K562 (cell line): ENCODE measurements at regions not wholly inside any gene's neighbourhood (a gene's known extent, or its start where the extent isn't known, plus 50 kb on each side); places are given as distances from the start of the nearest gene placed in this dataset.

Source experiments
- ATF1 ChIP-seq, 2 experiments: fragments of 450-650 bp in 1 of 2; IDR thresholded peaks; 2 replicates each; pipeline ENCODE4 v1.6.1; 2016; ENCODE audit warnings: missing compliant biosample characterization in 1 of 2, missing genetic modification characterization in 1 of 2
- HEY1 ChIP-seq: fragments of 250-450 bp; sonication (Bioruptor Pico); IDR thresholded peaks from 2 replicates; pipeline ENCODE4 v1.5.0; 2020; ENCODE audit warnings: mild to moderate bottlenecking, moderate library complexity, borderline replicate concordance
- HNRNPLL ChIP-seq: fragments of 200-400 bp; formaldehyde crosslinking; IDR thresholded peaks from 2 replicates; pipeline ENCODE4 v1.6.1; 2017; ENCODE audit warnings: low read length, low read depth, mild to moderate bottlenecking; ENCODE audit not compliant: poor library complexity, severe bottlenecking
- NBN ChIP-seq: fragments of 450-650 bp; IDR thresholded peaks from 2 replicates; pipeline ENCODE4 v1.6.1; 2016; ENCODE audit warnings: low read depth, mild to moderate bottlenecking
- NR2F6 ChIP-seq: fragments of 450-650 bp; formaldehyde crosslinking; IDR thresholded peaks from 2 replicates; pipeline ENCODE4 v1.4.0; 2020; ENCODE audit warnings: mild to moderate bottlenecking
- NR4A1 ChIP-seq, 2 experiments: fragments of 250-450 bp in 1 of 2; fragments of 450-650 bp in 1 of 2; sonication (Bioruptor Pico) in 1 of 2; IDR thresholded peaks; 2 replicates each; pipeline versions ENCODE4 v1.4.0 to v1.6.1; 2016 to 2020; ENCODE audit warnings: mild to moderate bottlenecking in 2 of 2, missing compliant biosample characterization in 1 of 2, missing genetic modification characterization in 1 of 2, moderate library complexity in 1 of 2
- POLR2AphosphoS2 ChIP-seq: IDR thresholded peaks from 2 replicates; pipeline ENCODE4 v1.6.1; 2012; ENCODE audit warnings: low read length, improper control_type of control experiment
- ZFX ChIP-seq: sonication (generic); formaldehyde crosslinking; IDR thresholded peaks from 2 replicates; pipeline ENCODE4 v1.8.0; 2022; ENCODE audit warnings: mild to moderate bottlenecking, missing genetic modification reagents, moderate library complexity
- ZNF699 ChIP-seq: fragments of 250-450 bp; sonication (Bioruptor Pico); IDR thresholded peaks from 2 replicates; pipeline ENCODE4 v1.8.0; 2021; ENCODE audit warnings: mild to moderate bottlenecking, moderate library complexity; ENCODE audit not compliant: insufficient replicate concordance
- TF ChIP-seq, protein P1 (sequence below): sonication (generic); formaldehyde crosslinking; IDR thresholded peaks from 2 replicates; pipeline ENCODE4 v1.8.0; 2022; ENCODE audit warnings: mild to moderate bottlenecking, missing genetic modification reagents, borderline replicate concordance
- TF ChIP-seq, protein P2 (sequence below): sonication (generic); formaldehyde crosslinking; IDR thresholded peaks from 2 replicates; pipeline ENCODE4 v1.9.0; 2022; ENCODE audit warnings: mild to moderate bottlenecking, missing genetic modification reagents

GRCh38 chr12:53871367-53871766 lies 67.3 kb upstream of the HOXC13 start (continued):
- TF ChIP-seq NBN (no peak), HEY1 (CRISPR knock-in tag) (no peak), ATF1 (CRISPR knock-in tag; IDR thresholded peaks at IDR 0.05) (no peak), ATF1 (tag; IDR thresholded peaks at IDR 0.05) (no peak), ZFX (no peak), NR4A1 (CRISPR knock-in tag; IDR thresholded peaks at IDR 0.05) (no peak), NR4A1 (tag; IDR thresholded peaks at IDR 0.05) (no peak), HNRNPLL (no peak), ZNF699 (CRISPR knock-in tag) (no peak), NR2F6 (no peak), POLR2AphosphoS2 (no peak)
- TF ChIP-seq, protein P1, sequence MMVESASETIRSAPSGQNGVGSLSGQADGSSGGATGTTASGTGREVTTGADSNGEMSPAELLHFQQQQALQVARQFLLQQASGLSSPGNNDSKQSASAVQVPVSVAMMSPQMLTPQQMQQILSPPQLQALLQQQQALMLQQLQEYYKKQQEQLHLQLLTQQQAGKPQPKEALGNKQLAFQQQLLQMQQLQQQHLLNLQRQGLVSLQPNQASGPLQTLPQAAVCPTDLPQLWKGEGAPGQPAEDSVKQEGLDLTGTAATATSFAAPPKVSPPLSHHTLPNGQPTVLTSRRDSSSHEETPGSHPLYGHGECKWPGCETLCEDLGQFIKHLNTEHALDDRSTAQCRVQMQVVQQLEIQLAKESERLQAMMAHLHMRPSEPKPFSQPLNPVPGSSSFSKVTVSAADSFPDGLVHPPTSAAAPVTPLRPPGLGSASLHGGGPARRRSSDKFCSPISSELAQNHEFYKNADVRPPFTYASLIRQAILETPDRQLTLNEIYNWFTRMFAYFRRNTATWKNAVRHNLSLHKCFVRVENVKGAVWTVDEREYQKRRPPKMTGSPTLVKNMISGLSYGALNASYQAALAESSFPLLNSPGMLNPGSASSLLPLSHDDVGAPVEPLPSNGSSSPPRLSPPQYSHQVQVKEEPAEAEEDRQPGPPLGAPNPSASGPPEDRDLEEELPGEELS (CRISPR knock-in tag): no peak
- TF ChIP-seq, protein P2, sequence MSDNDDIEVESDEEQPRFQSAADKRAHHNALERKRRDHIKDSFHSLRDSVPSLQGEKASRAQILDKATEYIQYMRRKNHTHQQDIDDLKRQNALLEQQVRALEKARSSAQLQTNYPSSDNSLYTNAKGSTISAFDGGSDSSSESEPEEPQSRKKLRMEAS (CRISPR knock-in tag): no peak
- TF ChIP-seq, all 486 proteins: peak for 0
